Osteoblast (primary cell): ENCODE measurements at regions not wholly inside any gene's neighbourhood (a gene's known extent, or its start where the extent isn't known, plus 50 kb on each side); places are given as distances from the start of the nearest gene placed in this dataset.

Experiments used
- DNase-seq: peaks from one replicate; pipeline ENCODE4 v3.0.0; 2011; ENCODE audit warnings: low spot score, mixed read lengths; ENCODE audit not compliant: insufficient read length; ENCODE audit errors: missing footprints
- H2AFZ ChIP-seq: 2 replicates; pipeline ENCODE4 v1.6.0; 2011; ENCODE audit warnings: mild to moderate bottlenecking, low read length
- H3K27ac ChIP-seq: 2 replicates; pipeline ENCODE4 v1.5.1; 2011; ENCODE audit warnings: mild to moderate bottlenecking, low read depth, low read length, moderate library complexity
- H3K27me3 ChIP-seq: 2 replicates; pipeline ENCODE4 v1.6.0; 2012; ENCODE audit warnings: mild to moderate bottlenecking, control low read depth, inconsistent platforms, low read length, moderate library complexity; ENCODE audit not compliant: insufficient read depth
- H3K36me3 ChIP-seq: 2 replicates; pipeline ENCODE4 v1.5.1; 2011; ENCODE audit warnings: mild to moderate bottlenecking, low read length, control low read depth, moderate library complexity; ENCODE audit not compliant: insufficient read depth
- H3K4me1 ChIP-seq: 2 replicates; pipeline ENCODE4 v1.5.1; 2011; ENCODE audit warnings: mild to moderate bottlenecking, low read length, control low read depth, moderate library complexity; ENCODE audit not compliant: insufficient read depth
- H3K4me2 ChIP-seq: 2 replicates; pipeline ENCODE4 v1.6.0; 2011; ENCODE audit warnings: mild to moderate bottlenecking, low read length; ENCODE audit not compliant: insufficient read depth
- H3K4me3 ChIP-seq: fragments of 200-600 bp; sonication (generic); 3 replicates; pipeline ENCODE4 v1.5.1; 2012; ENCODE audit warnings: mild to moderate bottlenecking, low read length, inconsistent platforms; ENCODE audit not compliant: insufficient read depth
- H3K79me2 ChIP-seq: 2 replicates; pipeline ENCODE4 v1.6.0; 2012; ENCODE audit warnings: mild to moderate bottlenecking, low read length, control low read depth, inconsistent platforms; ENCODE audit not compliant: insufficient read depth
- H3K9me3 ChIP-seq: 2 replicates; pipeline ENCODE4 v1.5.1; 2011; ENCODE audit warnings: low read depth, low read length, control low read depth
- H4K20me1 ChIP-seq: 2 replicates; pipeline ENCODE4 v1.6.0; 2012; ENCODE audit warnings: mild to moderate bottlenecking, low read length, control low read depth; ENCODE audit not compliant: insufficient read depth
- TF ChIP-seq, protein P1 (sequence below): IDR thresholded peaks from 2 replicates; pipeline ENCODE4 v1.5.1; 2011; ENCODE audit warnings: mild to moderate bottlenecking, low read depth, low read length, moderate library complexity; ENCODE audit errors: extremely low read depth

- no peak for DNase-seq
- H3K79me2 ChIP-seq = no peaks in the 10 kb centered on the region
These were observed 179.3 kb upstream of the GYPC start for GRCh38 chr2:126476691-126477090.

DNA sequence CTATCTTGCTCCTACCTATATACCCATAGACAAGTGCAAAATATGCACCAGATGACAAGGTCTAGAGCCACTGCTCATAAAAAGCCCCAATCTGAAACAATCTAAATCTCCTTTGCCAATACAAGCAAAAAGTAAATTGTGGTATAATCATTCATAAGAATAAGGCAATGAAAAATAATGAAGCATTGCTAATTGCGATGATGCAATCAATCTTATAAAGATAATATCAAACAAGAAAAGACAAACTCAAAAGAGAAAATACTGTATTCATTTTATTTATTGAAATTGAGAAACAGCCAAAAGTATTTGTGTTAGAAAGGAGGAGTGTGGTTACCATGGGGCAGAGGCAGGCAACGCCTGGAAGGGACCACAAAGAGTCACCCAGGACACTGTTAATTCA, 175.9 kb upstream of the GYPC start:
- no peak overlapping the region for H3K4me2 ChIP-seq
- H3K36me3 ChIP-seq = no peaks in the 10 kb centered on the region
- no peak overlapping the region for H2AFZ ChIP-seq
- TF ChIP-seq, protein P1, sequence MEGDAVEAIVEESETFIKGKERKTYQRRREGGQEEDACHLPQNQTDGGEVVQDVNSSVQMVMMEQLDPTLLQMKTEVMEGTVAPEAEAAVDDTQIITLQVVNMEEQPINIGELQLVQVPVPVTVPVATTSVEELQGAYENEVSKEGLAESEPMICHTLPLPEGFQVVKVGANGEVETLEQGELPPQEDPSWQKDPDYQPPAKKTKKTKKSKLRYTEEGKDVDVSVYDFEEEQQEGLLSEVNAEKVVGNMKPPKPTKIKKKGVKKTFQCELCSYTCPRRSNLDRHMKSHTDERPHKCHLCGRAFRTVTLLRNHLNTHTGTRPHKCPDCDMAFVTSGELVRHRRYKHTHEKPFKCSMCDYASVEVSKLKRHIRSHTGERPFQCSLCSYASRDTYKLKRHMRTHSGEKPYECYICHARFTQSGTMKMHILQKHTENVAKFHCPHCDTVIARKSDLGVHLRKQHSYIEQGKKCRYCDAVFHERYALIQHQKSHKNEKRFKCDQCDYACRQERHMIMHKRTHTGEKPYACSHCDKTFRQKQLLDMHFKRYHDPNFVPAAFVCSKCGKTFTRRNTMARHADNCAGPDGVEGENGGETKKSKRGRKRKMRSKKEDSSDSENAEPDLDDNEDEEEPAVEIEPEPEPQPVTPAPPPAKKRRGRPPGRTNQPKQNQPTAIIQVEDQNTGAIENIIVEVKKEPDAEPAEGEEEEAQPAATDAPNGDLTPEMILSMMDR = no peak
- no peaks in the 10 kb centered on the region for H3K79me2 ChIP-seq
- no peak overlapping the region for H3K27ac ChIP-seq
- H3K4me1 ChIP-seq = no peaks in the 10 kb centered on the region
- H3K4me3 ChIP-seq = no peak overlapping the region
- no peaks in the 10 kb centered on the region for H3K27me3 ChIP-seq
- no peak for DNase-seq
- no peaks in the 10 kb centered on the region for H4K20me1 ChIP-seq
- H3K9me3 ChIP-seq = no peaks in the 10 kb centered on the region

More at GRCh38 chr2:126476691-126477090, 179.3 kb upstream of the GYPC start:
- Histone ChIP-seq H4K20me1 (no peaks in the 10 kb centered on the region), H3K4me3 (no peak overlapping the region), H3K4me2 (no peak overlapping the region), H3K27me3 (no peaks in the 10 kb centered on the region), H3K9me3 (no peaks in the 10 kb centered on the region), H3K36me3 (no peaks in the 10 kb centered on the region), H2AFZ (no peak overlapping the region), H3K4me1 (no peaks in the 10 kb centered on the region), H3K27ac (no peak overlapping the region)
- TF ChIP-seq, protein P1 = no peak

GRCh38 chr2:126482582-126483464, 173.1 kb upstream of the GYPC start:
- H3K36me3 ChIP-seq = no peaks in the 10 kb centered on the region
- TF ChIP-seq, protein P1 = no peak
- H3K4me3 ChIP-seq = no peak overlapping the region
- no peaks in the 10 kb centered on the region for H3K79me2 ChIP-seq
- no peaks in the 10 kb centered on the region for H3K4me1 ChIP-seq
- no peaks in the 10 kb centered on the region for H4K20me1 ChIP-seq
- H3K27ac ChIP-seq = no peak overlapping the region
- DNase-seq = no peak
- no peak overlapping the region for H2AFZ ChIP-seq
- H3K27me3 ChIP-seq = no peaks in the 10 kb centered on the region
- no peak overlapping the region for H3K4me2 ChIP-seq
- H3K9me3 ChIP-seq = no peaks in the 10 kb centered on the region

- TF ChIP-seq, protein P1 = no peak
- H3K27ac ChIP-seq = no peak overlapping the region
- H3K9me3 ChIP-seq = no peaks in the 10 kb centered on the region
- no peaks in the 10 kb centered on the region for H3K79me2 ChIP-seq
- no peak overlapping the region for H2AFZ ChIP-seq
- no peaks in the 10 kb centered on the region for H3K27me3 ChIP-seq
- H3K36me3 ChIP-seq = no peaks in the 10 kb centered on the region
- no peak for DNase-seq
- no peaks in the 10 kb centered on the region for H4K20me1 ChIP-seq
- no peak overlapping the region for H3K4me2 ChIP-seq
- H3K4me3 ChIP-seq = no peak overlapping the region
- no peaks in the 10 kb centered on the region for H3K4me1 ChIP-seq
These were observed 161.4 kb upstream of the GYPC start for GRCh38 chr2:126494593-126494992.
